Right cardiac atrium (tissue), 5 donors: ENCODE measurements at regions not wholly inside any gene's neighbourhood (a gene's known extent, or its start where the extent isn't known, plus 50 kb on each side); places are given as distances from the start of the nearest gene placed in this dataset.
"Not testable (repeated sequence)": the region's sequence is repeated elsewhere in the genome, so short reads cannot be mapped to it uniquely, and the experiment has no call there.

ENCODE experiments used
- ATAC-seq, 2 donors: fragments of 200-7000 bp; cut with Tn5 transposase; one replicate each; pipeline versions ENCODE4 v1.8.0 to v1.9.1; 2020; ENCODE audit warnings: moderate library complexity in 2 of 2, mild to moderate bottlenecking in 1 of 2
- DNase-seq, 3 donors: peaks; one replicate each; pipeline ENCODE4 v3.0.0-alpha.2; 2020
- H3K27ac ChIP-seq: one replicate; pipeline ENCODE4 v1.5.1; 2013; ENCODE audit warnings: mild to moderate bottlenecking, low read length, control low read depth, moderate library complexity
- H3K27me3 ChIP-seq: one replicate; pipeline ENCODE4 v1.6.1; 2013; ENCODE audit not compliant: control insufficient read depth, insufficient read depth
- H3K4me1 ChIP-seq: one replicate; pipeline ENCODE4 v1.6.1; 2013; ENCODE audit warnings: low read length; ENCODE audit not compliant: control insufficient read depth, insufficient read depth
- H3K4me3 ChIP-seq: one replicate; pipeline ENCODE4 v1.5.1; 2013; ENCODE audit warnings: low read length, control low read depth
- H3K9me3 ChIP-seq: one replicate; pipeline ENCODE4 v1.6.1; 2013; ENCODE audit warnings: low read length; ENCODE audit not compliant: control insufficient read depth
- whole genome bisulfite sequencing: extraction: QIAGEN DNeasy Blood & Tissue Kit; methylation state at CpG from one replicate; pipeline ENCODE4 v1.1.7; 2013; 5-methylcytosine and 5-hydroxymethylcytosine counted together
- intact Hi-C, 4 donors: fragments of 100-400 bp; cut with DNase I; formaldehyde crosslinking; loops; one replicate each; pipeline versions ENCODE4 v1.11.0 to v1.14.0; 2022 to 2023
- donor health status: healthy with polysubstance abuse.
- donor health status: DM: no; HTN: yes; CAD: no.
- donor health status: DM: no; HTN: no; CAD: no.
- donor health status: DM: no; HTN: yes; CAD: no; lungs with severe emphysema.
- donor health status: DM: yes; HTN: yes; CAD: no.

- ATAC-seq (no peak), DNase-seq (no peak)
- 67% methylated on average over 3 of the region's 3 CpGs for WGBS
Observed at GRCh38 chr3:187807086-187807862, 62.0 kb upstream of the BCL6 start.

GRCh38 chr3:187808527-187808895, 63.2 kb upstream of the BCL6 start:
- Histone ChIP-seq H3K4me1 (peaks cover 5% of the 10 kb centered on the region), H3K9me3 (no peaks in the 10 kb centered on the region), H3K4me3 (no peak overlapping the region), H3K27ac (no peak overlapping the region), H3K27me3 (no peaks in the 10 kb centered on the region)
- intact Hi-C loops: no loop called here
- ATAC-seq (no peak), DNase-seq (no peak)
- WGBS: 54% methylated on average over 3 of the region's 3 CpGs

More at GRCh38 chr3:187807086-187807862, 62.0 kb upstream of the BCL6 start:
- H3K27ac ChIP-seq: no peak overlapping the region
- H3K4me1 ChIP-seq: peaks cover 5% of the 10 kb centered on the region
- H3K27me3 ChIP-seq: no peaks in the 10 kb centered on the region
- H3K9me3 ChIP-seq: no peaks in the 10 kb centered on the region
- intact Hi-C loops: no loop called here
- H3K4me3 ChIP-seq: no peak overlapping the region

GRCh38 chr3:187809612-187809991, 64.3 kb upstream of the BCL6 start:
- Histone ChIP-seq H3K27ac (no peak overlapping the region), H3K4me1 (peaks cover 5% of the 10 kb centered on the region), H3K27me3 (no peaks in the 10 kb centered on the region), H3K4me3 (no peak overlapping the region), H3K9me3 (no peaks in the 10 kb centered on the region)
- 89% methylated on average over 3 of the region's 3 CpGs for WGBS
- intact Hi-C loops: no loop called here
- ATAC-seq (no peak), DNase-seq (no peak)

GRCh38 chr3:187810021-187810446, 64.8 kb upstream of the BCL6 start:
- DNase-seq (no peak), ATAC-seq (no peak)
- intact Hi-C loops: no loop called here
- WGBS: 70% methylated on average over 3 of the region's 3 CpGs
- Histone ChIP-seq H3K9me3 (no peaks in the 10 kb centered on the region), H3K27me3 (no peaks in the 10 kb centered on the region), H3K27ac (no peak overlapping the region), H3K4me1 (peaks cover 5% of the 10 kb centered on the region), H3K4me3 (no peak overlapping the region)

- no peaks in the 10 kb centered on the region for H3K9me3 ChIP-seq
- peaks cover 5% of the 10 kb centered on the region for H3K4me1 ChIP-seq
- ATAC-seq (no peak), DNase-seq (no peak)
- intact Hi-C loops: no loop called here
- WGBS: 84% methylated on average over 4 of the region's 4 CpGs
- H3K27ac ChIP-seq: no peak overlapping the region
- H3K27me3 ChIP-seq: no peaks in the 10 kb centered on the region
- H3K4me3 ChIP-seq: no peak overlapping the region
Observed at GRCh38 chr3:187811585-187812250, 66.5 kb upstream of the BCL6 start.

- ATAC-seq: no peak
Observed at GRCh38 chr3:187812496-187812895, 67.2 kb upstream of the BCL6 start.

GRCh38 chr3:187813198-187813597, 67.9 kb upstream of the BCL6 start:
- intact Hi-C loops: no loop called here
- H3K4me1 ChIP-seq: peaks cover 5% of the 10 kb centered on the region
- H3K4me3 ChIP-seq: no peak overlapping the region
- no peaks in the 10 kb centered on the region for H3K27me3 ChIP-seq
- H3K27ac ChIP-seq: no peak overlapping the region
- no peaks in the 10 kb centered on the region for H3K9me3 ChIP-seq
- 68% methylated on average over 1 of the region's 1 CpG for WGBS
- no peak for ATAC-seq
- no peak for DNase-seq

More at GRCh38 chr3:187812496-187812895, 67.2 kb upstream of the BCL6 start:
- Histone ChIP-seq H3K27me3 (no peaks in the 10 kb centered on the region), H3K9me3 (no peaks in the 10 kb centered on the region), H3K4me1 (peaks cover 5% of the 10 kb centered on the region), H3K4me3 (no peak overlapping the region), H3K27ac (no peak overlapping the region)
- intact Hi-C loops: no loop called here
- WGBS: 93% methylated on average over 5 of the region's 5 CpGs
- no peak for DNase-seq

GRCh38 chr3:187817766-187818165, 72.5 kb upstream of the BCL6 start:
- H3K4me3 ChIP-seq, H3K4me1 ChIP-seq, H3K9me3 ChIP-seq, H3K27ac ChIP-seq, DNase-seq, H3K27me3 ChIP-seq, intact Hi-C loops, ATAC-seq: not testable (repeated sequence)
- 94% methylated on average over 3 of the region's 3 CpGs for WGBS

- ATAC-seq: no peak
- DNase-seq: no peak
- intact Hi-C loops: no loop called here
- H3K4me3 ChIP-seq: no peak overlapping the region
- no peaks in the 10 kb centered on the region for H3K27me3 ChIP-seq
- WGBS: 95% methylated on average over 2 of the region's 2 CpGs
- no peaks in the 10 kb centered on the region for H3K4me1 ChIP-seq
- H3K27ac ChIP-seq: no peak overlapping the region
- H3K9me3 ChIP-seq: no peaks in the 10 kb centered on the region
Observed at GRCh38 chr3:187821616-187822317, 76.5 kb upstream of the BCL6 start.

- no peak overlapping the region for H3K27ac ChIP-seq
- ATAC-seq (no peak), DNase-seq (no peak)
- intact Hi-C loops: no loop called here
- H3K4me3 ChIP-seq: no peak overlapping the region
- no peaks in the 10 kb centered on the region for H3K9me3 ChIP-seq
- no peaks in the 10 kb centered on the region for H3K27me3 ChIP-seq
- no peaks in the 10 kb centered on the region for H3K4me1 ChIP-seq
Observed at GRCh38 chr3:187822402-187822801, 77.1 kb upstream of the BCL6 start.

- ATAC-seq: no peak
- WGBS: 94% methylated on average over 2 of the region's 2 CpGs
- DNase-seq: no peak
- intact Hi-C loops: no loop called here
- Histone ChIP-seq H3K9me3 (no peaks in the 10 kb centered on the region), H3K4me1 (no peaks in the 10 kb centered on the region), H3K4me3 (no peak overlapping the region), H3K27ac (no peak overlapping the region), H3K27me3 (no peaks in the 10 kb centered on the region)
Observed at GRCh38 chr3:187823746-187824145, 78.5 kb upstream of the BCL6 start.
